Rectal smooth muscle tissue (tissue), 1 donor: ENCODE measurements at regions not wholly inside any gene's neighbourhood (a gene's known extent, or its start where the extent isn't known, plus 50 kb on each side); places are given as distances from the start of the nearest gene placed in this dataset.
"Not testable (repeated sequence)": the region's sequence is repeated elsewhere in the genome, so short reads cannot be mapped to it uniquely, and the experiment has no call there.

Experiments used
- H3K27ac ChIP-seq: one replicate; pipeline ENCODE4 v1.7.0; 2013; ENCODE audit warnings: low read depth, low read length, inconsistent platforms
- H3K27me3 ChIP-seq: one replicate; pipeline ENCODE4 v1.7.0; 2013; ENCODE audit warnings: low read length; ENCODE audit not compliant: control insufficient read depth, insufficient read depth
- H3K36me3 ChIP-seq: one replicate; pipeline ENCODE4 v1.7.0; 2013; ENCODE audit warnings: low read length; ENCODE audit not compliant: control insufficient read depth, insufficient read depth
- H3K4me1 ChIP-seq: one replicate; pipeline ENCODE4 v1.7.0; 2013; ENCODE audit warnings: low read length; ENCODE audit not compliant: control insufficient read depth, insufficient read depth
- H3K4me3 ChIP-seq: one replicate; pipeline ENCODE4 v1.7.0; 2013; ENCODE audit warnings: low read length
- H3K9ac ChIP-seq: one replicate; pipeline ENCODE4 v1.7.0; 2013; ENCODE audit warnings: low read length

DNA sequence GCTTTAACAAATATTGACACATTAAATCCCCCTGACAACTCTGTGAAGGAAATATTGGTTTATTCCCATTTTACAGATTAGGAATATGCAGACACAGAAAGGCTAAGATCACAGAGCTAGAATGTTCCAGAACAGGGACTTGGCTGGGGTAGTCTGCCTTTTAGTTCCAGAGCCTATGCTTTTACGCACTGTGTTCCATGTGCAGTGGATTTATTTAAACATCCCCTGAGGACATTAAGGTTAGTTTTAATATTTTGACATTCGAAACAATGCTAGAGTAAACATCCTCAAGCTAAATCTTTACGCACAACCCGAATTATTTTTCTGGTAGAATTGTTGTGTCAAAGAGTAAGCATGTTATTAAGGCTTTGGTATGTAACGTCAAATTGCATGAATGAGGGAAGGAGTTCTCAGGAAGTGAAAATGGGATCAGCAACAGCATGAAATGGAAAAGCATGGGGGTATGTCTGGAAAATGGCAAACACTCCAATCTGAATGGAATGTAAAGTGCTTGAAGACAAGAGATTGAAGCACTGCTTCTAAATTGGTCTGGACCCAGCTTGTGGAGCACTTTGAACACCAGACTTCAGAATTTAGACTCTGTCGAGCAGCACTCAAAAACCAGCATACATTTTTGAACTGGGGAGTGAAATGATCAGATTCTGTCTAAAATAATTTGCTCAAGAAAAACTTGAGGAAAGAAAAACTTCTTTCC, 429.9 kb downstream of the CD83 start:
- no peak overlapping the region for H3K27ac ChIP-seq
- no peaks in the 10 kb centered on the region for H3K27me3 ChIP-seq
- H3K4me1 ChIP-seq, result no peaks in the 10 kb centered on the region
- H3K9ac ChIP-seq, result no peak overlapping the region
- no peaks in the 10 kb centered on the region for H3K36me3 ChIP-seq
- H3K4me3 ChIP-seq, result no peak overlapping the region

DNA sequence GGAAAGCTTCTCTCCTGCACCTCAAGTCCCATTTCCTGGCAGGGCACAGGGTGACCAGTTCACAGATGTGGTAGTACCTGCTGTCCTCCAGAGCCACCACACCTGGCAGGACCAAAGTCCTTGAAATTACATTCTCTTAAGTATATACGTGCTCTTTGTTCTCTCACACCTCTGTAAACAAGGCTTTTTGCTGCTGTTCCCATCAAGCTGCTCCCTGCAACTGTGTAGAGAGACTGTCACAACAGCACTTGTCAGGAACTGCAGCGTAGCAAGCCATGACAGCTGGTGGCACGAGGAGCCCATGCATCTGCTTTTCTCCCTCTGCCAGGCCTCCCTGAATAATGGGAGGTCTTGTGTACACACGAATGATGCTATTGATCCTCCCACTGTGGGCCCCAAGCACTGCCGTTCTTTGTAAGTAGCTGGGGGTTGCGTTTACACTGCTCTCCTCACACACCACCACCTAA, 431.8 kb downstream of the CD83 start:
- Histone ChIP-seq H3K27ac (no peak overlapping the region), H3K36me3 (no peaks in the 10 kb centered on the region), H3K27me3 (no peaks in the 10 kb centered on the region), H3K9ac (no peak overlapping the region), H3K4me1 (no peaks in the 10 kb centered on the region), H3K4me3 (no peak overlapping the region)

- no peaks in the 10 kb centered on the region for H3K36me3 ChIP-seq
- no peaks in the 10 kb centered on the region for H3K27me3 ChIP-seq
- H3K4me3 ChIP-seq, result no peak overlapping the region
- H3K4me1 ChIP-seq, result no peaks in the 10 kb centered on the region
- H3K27ac ChIP-seq, result no peak overlapping the region
- no peak overlapping the region for H3K9ac ChIP-seq
Observed at GRCh38 chr6:14549871-14550270, 432.3 kb downstream of the CD83 start.

DNA sequence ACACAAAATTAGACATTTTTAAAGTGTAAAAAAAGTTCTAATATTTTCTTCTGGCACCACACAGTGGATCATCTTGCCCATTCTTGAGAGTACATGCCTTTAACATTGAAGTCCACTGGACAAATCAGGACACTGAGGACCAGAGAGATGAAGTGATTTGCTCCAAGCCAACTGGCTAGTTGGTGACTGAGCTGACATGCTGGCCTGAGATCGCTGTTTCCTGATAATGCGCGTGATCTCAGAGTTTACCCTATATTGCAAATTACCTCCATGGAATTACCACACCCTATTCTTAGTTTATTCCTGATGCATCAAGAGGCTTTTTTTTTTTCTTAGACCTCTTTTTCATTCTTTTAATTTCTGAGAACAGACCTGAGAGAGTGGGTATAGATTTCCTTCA, 432.8 kb downstream of the CD83 start:
- no peaks in the 10 kb centered on the region for H3K4me1 ChIP-seq
- no peak overlapping the region for H3K4me3 ChIP-seq
- no peaks in the 10 kb centered on the region for H3K27me3 ChIP-seq
- H3K27ac ChIP-seq, result no peak overlapping the region
- H3K36me3 ChIP-seq, result no peaks in the 10 kb centered on the region
- H3K9ac ChIP-seq, result no peak overlapping the region

DNA sequence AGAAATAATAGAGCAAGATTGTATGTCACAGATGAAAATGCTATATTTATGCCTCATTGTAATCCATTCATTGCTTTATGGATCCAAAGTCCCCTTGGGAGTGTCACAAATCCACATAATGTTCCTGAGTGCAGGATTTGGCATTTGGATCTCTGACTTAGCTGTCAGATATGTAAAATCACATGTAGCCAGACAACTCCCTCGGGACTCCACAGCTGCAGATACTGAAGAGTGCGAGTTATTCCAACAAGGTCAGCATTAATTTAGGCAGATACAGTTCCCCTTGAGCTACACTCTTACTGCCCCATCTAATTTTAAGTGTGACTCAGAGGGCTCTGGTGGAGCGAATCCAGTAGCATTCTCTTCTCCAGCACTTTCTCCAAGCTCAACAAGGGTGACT, 433.2 kb downstream of the CD83 start:
- Histone ChIP-seq H3K27ac (no peak overlapping the region), H3K4me1 (no peaks in the 10 kb centered on the region), H3K9ac (no peak overlapping the region), H3K27me3 (no peaks in the 10 kb centered on the region), H3K4me3 (no peak overlapping the region), H3K36me3 (no peaks in the 10 kb centered on the region)

- H3K4me3 ChIP-seq, H3K9ac ChIP-seq, H3K36me3 ChIP-seq, H3K27me3 ChIP-seq, H3K4me1 ChIP-seq, H3K27ac ChIP-seq: not testable (repeated sequence)
Observed at GRCh38 chr6:14551601-14552000, 434.0 kb downstream of the CD83 start.

DNA sequence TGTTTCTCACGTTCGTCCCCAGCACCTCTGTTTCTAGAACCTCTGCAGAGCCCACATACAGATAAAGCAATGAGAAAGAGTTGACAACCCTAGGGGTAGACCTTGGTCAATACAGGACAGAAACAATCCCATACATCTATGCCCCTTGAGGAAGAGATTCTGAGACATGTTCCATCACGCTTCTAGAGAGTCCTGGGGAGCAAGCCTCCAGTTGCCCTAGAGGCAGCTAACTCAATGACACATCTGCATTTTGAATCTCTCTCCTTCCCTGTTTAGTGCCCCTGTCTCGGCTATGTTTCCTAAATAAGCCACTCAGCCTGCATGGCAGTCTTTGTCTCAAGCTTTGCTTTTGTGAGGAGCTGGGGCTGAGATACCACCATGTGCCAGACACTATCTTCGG, 435.3 kb downstream of the CD83 start:
- no peaks in the 10 kb centered on the region for H3K27me3 ChIP-seq

DNA sequence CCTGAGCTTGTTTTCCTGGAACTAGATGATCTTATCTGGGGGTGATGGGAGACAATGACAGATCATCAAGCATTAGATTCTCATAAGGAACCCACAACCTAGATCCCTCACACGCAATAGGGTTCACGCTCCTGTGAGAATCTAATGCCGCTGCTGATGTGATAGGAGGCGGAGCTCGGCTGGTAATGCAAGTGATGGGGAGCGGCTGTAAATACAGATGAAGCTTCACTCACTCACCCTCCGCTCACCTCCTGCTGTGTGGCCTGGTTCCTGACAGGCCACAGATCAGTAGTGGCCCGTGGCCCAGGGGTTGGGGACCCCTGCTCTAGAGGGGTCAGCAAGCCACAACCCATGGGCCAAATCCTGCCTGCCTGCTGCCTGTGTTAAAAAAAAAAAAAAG, 435.9 kb downstream of the CD83 start:
- no peak overlapping the region for H3K27ac ChIP-seq
- no peaks in the 10 kb centered on the region for H3K4me1 ChIP-seq
- no peaks in the 10 kb centered on the region for H3K36me3 ChIP-seq
- no peak overlapping the region for H3K4me3 ChIP-seq
- H3K27me3 ChIP-seq, result no peaks in the 10 kb centered on the region
- H3K9ac ChIP-seq, result no peak overlapping the region

More for the DNA sequence above, 435.3 kb downstream of the CD83 start:
- Histone ChIP-seq H3K36me3 (no peaks in the 10 kb centered on the region), H3K9ac (no peak overlapping the region), H3K4me1 (no peaks in the 10 kb centered on the region), H3K4me3 (no peak overlapping the region), H3K27ac (no peak overlapping the region)

GRCh38 chr6:14555804-14556203, 438.2 kb downstream of the CD83 start:
- Histone ChIP-seq H3K4me3 (no peak overlapping the region), H3K27ac (no peak overlapping the region), H3K9ac (no peak overlapping the region), H3K27me3 (no peaks in the 10 kb centered on the region), H3K4me1 (no peaks in the 10 kb centered on the region), H3K36me3 (no peaks in the 10 kb centered on the region)

- H3K27ac ChIP-seq, result no peak overlapping the region
- no peak overlapping the region for H3K9ac ChIP-seq
- no peaks in the 10 kb centered on the region for H3K27me3 ChIP-seq
- no peaks in the 10 kb centered on the region for H3K4me1 ChIP-seq
- no peaks in the 10 kb centered on the region for H3K36me3 ChIP-seq
- H3K4me3 ChIP-seq, result no peak overlapping the region
Observed at GRCh38 chr6:14559746-14560536, 442.4 kb downstream of the CD83 start.

DNA sequence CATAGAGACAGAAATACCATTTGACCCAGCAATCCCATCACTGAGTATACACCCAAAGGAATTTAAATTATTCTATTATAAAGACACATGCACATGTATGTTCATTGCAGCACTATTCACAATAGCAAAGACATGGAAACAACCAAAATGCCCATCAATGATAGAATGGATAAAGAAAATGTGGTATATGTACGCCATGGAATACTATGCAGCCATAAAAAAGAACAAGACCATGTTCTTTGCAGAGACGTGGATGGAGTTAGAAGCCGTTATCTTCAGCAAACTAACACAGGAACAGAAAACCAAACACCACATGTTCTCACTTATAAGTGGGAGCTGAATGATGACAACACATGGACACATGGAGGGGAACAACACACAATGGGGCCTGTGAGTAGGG, 444.0 kb downstream of the CD83 start:
- not testable (repeated sequence) for H3K9ac ChIP-seq, H3K27me3 ChIP-seq

DNA sequence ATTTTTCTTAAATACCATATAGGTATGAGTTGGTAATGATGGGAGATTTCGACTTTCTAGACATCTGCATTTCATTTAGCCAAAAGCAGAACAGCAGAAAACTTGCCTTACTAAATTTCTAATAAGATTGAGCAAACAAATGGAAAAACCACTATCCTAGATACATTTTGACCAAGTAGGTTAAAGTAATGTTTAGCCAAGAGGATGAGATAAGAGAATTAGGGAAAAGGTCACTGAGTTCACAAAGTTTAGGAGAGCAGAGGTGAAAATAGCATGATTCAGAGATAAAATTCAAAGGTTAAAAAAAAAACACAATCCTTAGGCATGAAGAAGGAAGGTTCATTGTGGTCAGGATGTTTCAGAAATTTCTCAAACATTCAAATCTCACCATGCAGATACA, 450.3 kb downstream of the CD83 start:
- no peaks in the 10 kb centered on the region for H3K4me1 ChIP-seq
- H3K27me3 ChIP-seq, result no peaks in the 10 kb centered on the region
- H3K9ac ChIP-seq, result no peak overlapping the region
- no peak overlapping the region for H3K4me3 ChIP-seq
- no peak overlapping the region for H3K27ac ChIP-seq
- no peaks in the 10 kb centered on the region for H3K36me3 ChIP-seq

More for the DNA sequence above, 444.0 kb downstream of the CD83 start:
- not testable (repeated sequence) for H3K36me3 ChIP-seq, H3K27ac ChIP-seq, H3K4me3 ChIP-seq, H3K4me1 ChIP-seq

- H3K4me1 ChIP-seq, result no peaks in the 10 kb centered on the region
- H3K36me3 ChIP-seq, result no peaks in the 10 kb centered on the region
- no peak overlapping the region for H3K27ac ChIP-seq
- no peaks in the 10 kb centered on the region for H3K27me3 ChIP-seq
- no peak overlapping the region for H3K9ac ChIP-seq
- no peak overlapping the region for H3K4me3 ChIP-seq
Observed at GRCh38 chr6:14569394-14569793, 451.8 kb downstream of the CD83 start.
